Activated CD4-positive, CD25-positive, alpha-beta regulatory T cell treated with anti-CD3 and anti-CD28 coated beads, Interleukin-2, amount 50 U/mL, for 72 hours (primary cell): ENCODE measurements at regions not wholly inside any gene's neighbourhood (a gene's known extent, or its start where the extent isn't known, plus 50 kb on each side); places are given as distances from the start of the nearest gene placed in this dataset.
"Not testable (repeated sequence)": the region's sequence is repeated elsewhere in the genome, so short reads cannot be mapped to it uniquely, and the experiment has no call there.

Experiments
- DNase-seq: peaks from one replicate; pipeline ENCODE4 v3.0.0; 2021

DNA sequence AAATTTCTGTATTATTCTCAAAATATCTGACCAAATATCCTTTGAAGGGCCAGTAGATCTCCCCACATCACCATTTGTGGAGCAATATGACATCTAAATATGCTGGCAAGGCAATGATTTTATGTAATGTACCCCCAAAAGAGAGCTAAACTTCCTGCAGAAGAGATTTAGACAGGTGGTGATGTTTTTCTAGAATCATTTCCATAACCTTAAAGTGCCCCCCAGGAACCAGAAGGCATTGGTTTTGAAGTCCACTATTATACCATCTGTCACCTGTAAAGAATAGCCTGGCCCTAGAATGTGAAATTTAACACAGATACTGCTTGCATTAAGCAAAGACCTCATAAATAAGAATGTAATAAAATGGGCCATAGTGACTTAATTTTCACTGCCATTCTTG is 77.9 kb upstream of the ABLIM1 start:
- no peak for DNase-seq

- no peak for DNase-seq
Measured at GRCh38 chr10:114743521-114744231, 77.9 kb upstream of the FHIP2A start.

DNA sequence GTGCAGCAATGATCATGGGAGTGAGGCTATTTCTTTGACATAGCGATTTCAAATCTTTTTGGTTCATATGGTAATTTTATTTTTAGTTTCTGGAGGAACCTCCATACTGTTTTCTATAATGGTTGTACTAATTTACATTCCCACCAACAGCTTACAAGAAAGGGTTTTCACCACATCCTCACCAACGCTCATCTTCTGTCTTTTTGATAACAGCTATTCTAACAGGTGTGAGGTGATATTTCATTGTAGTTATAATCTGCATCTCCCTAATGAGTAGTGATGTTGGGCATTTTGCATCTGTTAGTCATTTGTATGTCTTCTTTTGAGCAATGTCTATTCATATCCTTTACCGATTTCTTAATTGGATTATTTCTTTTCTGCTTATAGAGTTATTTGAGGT is 75.0 kb upstream of the FHIP2A start:
- no peak for DNase-seq

- no peak for DNase-seq
Measured at GRCh38 chr10:114748241-114748640, 73.3 kb upstream of the FHIP2A start.

- no peak for DNase-seq
Measured at GRCh38 chr10:114749014-114749413, 72.6 kb upstream of the FHIP2A start.

GRCh38 chr10:114749510-114749909 is 72.1 kb upstream of the FHIP2A start:
- no peak for DNase-seq

DNA sequence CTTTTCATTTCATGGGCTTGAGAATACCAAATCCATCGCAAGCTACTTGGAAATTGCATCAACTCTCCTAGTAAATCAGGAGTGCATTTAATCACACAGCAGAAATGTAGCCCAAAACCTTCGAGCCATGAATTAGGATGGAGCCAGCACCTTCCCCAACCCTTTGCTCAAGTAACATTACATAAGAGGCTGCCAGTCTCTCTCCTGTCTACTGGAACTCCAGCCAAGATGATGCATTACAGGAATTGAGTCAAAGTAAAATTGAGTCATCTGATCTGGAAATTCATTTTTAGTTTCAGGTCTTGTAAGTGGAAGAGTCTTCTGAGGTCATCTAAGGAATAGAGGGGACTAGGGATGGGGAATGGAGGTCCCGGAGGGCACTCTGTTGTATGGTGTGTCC is 69.7 kb upstream of the FHIP2A start:
- no peak for DNase-seq

DNA sequence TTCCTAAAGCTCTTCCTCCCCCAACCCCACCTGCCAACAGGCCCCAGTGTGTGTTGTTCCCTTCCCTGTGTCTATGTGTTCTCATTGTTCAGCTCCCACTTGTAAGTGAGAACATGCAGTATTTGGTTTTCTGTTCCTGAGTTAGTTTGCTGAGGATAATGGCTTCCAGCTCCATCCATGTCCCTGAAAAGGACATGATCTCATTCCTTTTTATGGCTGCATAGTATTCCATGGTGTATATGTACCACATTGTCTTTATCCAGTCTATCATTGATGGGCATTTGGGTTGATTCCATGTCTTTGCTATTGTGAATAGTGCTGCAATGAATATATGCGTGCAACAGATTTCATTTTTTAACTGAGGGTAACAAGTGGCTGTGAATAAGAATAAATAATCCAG is 69.0 kb upstream of the FHIP2A start:
- not testable (repeated sequence) for DNase-seq

GRCh38 chr10:114753126-114753525 is 68.5 kb upstream of the FHIP2A start:
- DNase-seq, result no peak

- no peak for DNase-seq
Measured at GRCh38 chr10:114754445-114755320, 66.9 kb upstream of the FHIP2A start.

GRCh38 chr10:114755537-114755936 is 66.0 kb upstream of the FHIP2A start:
- no peak for DNase-seq

DNA sequence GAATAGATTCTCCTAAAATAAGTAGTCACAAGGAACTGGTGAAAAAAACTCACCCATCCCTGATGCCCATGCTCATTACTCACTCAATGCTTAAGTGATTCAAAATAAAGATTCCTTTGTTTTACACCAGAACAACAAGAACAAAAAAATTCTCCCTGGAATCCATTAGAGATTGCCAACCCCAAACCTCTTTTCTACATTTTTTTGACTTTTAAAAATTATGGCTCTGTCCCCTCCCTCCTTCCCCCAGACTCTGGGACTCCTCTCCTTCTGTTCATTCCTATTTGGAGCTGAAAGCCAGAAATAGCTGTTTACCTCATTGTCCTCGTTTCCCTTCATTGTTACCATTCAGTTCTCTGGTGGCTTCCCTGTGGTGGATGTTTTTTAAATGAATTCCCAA is 63.2 kb upstream of the FHIP2A start:
- no peak for DNase-seq

DNA sequence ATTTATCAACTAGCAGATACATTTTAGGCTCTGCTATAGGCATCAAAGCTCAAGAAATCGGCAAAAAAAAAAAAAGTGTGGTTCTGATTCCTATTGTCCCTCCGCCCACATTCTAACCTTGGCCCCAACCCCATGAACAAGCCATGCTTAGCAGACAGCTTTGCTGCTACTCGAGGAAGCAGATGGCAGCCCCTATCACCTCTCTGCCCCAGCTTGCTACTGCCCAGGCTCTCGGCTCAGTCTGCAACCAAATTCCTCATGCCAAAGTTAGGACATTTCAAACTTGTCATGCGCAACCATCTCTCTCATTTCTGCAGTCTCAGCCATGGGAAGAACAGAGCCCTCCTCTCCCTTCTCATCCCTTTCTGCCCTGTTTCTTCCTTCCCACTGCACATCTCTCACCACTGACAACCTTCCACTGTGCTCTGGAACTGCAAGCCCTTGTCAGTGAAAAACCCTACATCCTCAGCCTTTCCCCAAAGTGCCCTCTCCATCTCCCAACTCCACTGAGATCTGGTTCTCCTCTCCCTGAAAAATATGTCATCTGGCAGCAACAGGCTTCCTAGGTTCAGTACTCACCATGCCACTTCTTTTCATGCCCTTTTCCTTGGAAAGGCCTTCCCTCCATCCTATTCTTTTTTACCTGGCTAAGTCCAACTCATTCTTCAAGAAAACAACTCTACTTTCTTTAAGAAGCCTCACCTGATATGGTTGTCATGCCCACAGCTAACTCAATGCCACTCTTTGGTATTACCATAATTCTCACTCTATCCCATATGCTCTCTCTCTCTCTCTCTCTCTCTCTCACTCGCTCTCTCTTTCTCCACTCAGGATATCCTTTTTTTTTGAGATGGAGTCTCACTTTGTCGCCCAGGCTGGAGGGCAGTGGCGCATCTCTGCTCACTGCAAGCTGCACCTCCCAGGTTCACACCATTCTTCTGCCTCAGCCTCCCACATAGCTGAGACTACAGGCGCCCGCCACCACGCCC is 60.1 kb upstream of the FHIP2A start:
- no peak for DNase-seq

DNA sequence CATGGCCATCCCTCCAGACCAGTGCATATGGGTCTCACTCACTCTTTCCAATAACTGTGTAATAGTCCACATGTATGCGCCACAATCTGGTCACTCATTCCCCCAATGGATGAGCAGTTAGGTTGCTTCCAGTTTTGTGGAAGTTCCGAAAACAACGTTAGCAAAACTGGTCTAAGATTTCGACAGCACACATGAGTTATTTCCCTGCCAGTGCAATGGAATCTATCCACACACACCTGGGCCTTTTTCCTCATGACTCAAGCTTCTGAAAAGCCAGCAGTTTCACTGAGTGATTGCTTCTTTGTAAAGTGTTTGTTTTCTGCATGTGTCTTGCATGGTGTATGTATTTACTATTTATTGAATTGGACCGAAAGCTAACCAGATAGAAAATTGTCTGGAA is 58.8 kb upstream of the FHIP2A start:
- DNase-seq, result no peak

DNA sequence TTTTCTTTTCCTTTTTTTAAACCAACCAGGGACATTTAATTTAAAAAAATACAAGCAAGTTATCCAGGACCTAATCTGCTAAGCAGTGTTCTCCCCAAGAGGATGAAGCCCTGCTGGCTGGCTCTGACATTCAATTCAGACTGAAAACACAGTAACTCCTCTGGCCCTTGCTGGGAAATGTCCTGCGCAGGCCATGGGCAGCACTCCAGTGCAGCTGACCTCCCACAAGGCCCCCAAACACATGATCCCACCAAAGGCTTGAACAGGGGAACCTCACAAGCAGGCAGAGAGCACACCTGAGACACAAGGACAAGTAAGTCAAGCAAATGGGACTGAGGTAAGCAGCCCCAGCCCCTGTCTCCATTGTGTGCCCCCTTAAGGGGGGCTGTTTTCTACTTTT is 56.9 kb upstream of the FHIP2A start:
- DNase-seq, result no peak

- no peak for DNase-seq
Measured at GRCh38 chr10:114766470-114766869, 55.1 kb upstream of the FHIP2A start.

DNA sequence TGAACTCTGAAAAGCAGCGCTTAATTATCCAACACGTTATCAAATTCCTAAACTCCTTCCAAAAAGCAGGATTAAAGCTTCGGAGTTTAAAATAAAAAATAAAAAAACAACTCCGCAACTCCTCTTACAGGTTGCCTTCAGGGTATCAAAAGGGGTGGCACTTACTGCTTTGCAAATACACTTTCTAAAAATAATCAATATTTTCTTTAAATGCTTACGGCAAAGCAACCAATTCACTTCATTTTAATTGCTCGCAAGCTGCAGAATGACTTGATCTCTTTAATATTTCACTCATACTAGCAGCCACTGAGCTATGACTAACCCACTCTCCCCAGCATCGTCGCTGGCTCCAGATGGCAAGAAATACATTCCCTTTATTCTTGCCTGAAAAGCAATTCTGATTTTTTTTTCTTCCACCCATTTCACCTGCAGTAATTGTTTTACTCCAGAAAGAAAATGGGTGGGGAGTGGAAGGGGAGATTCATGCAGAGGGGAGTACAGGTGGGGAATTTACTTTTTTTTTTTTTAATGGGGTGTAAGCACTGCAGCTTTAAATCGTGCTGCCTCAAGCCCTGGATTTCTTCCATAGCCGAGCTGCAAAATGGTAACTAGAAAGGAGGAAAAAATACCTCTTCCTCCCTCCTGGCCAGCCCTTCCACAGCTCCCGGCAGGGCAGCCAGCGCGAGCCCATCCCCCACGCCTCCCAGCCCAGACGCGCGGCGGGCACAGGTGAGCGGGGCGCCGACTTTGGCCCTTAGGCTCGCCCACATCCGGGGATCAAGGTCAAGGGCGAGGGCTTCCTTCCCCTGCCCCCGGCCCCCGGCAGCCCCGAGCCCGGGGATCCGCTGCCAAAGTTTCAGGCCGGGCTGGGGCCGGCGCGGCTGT is 54.2 kb upstream of the FHIP2A start:
- peak; percentile 35 for DNase-seq

- DNase-seq, result no peak
Measured at GRCh38 chr10:114767986-114768821, 53.4 kb upstream of the FHIP2A start.

DNA sequence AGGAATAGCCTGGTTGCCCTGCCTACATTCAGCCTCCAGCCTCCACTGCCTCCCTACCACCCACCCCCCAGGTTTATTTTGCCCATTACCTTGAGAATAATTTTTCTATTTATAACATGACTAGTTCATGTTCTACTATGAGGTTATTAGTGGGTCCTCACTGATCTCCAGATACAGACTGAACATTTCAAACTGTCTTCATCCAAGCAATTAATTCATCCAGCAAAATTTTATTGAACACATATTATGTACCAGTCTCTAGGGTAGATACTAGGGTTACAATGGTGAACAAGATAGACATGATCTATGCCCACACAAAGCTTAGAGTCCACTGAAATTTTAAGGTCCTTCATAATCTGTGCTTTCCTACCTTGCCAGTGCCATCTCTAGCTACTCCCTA is 51.6 kb upstream of the FHIP2A start:
- no peak for DNase-seq

DNA sequence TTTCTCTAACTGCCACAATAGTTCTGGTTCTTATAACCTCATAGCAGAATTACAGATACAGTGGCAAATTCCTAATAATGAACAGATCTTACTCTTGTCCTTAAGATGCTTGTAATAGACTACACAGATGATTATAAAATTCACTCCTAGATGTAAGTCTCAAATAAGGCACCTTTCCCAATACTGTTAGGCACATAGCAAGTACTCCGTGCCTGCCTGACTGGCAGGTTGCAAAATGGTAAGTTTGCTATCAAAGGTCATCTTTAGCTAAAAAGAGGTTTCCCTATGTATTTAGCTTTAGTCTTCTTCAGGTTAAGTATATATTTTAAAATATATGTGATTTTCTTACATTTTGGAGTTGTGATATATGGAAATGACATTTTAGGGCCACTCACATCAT is 50.4 kb upstream of the FHIP2A start:
- DNase-seq, result no peak

- DNase-seq, result no peak
Measured at GRCh38 chr10:114771749-114772148, 49.8 kb upstream of the FHIP2A start.
